IMR-90 (cell line): ENCODE measurements at regions not wholly inside any gene's neighbourhood (a gene's known extent, or its start where the extent isn't known, plus 50 kb on each side); places are given as distances from the start of the nearest gene placed in this dataset.

ENCODE experiments used
- ATAC-seq: fragments of 200-7000 bp; cut with Tn5 transposase; 2 replicates; pipeline ENCODE4 v1.9.1; 2020; ENCODE audit warnings: low read depth, mild to moderate bottlenecking, moderate library complexity
- BruUV-seq: library from RNA; stranded (reverse); fragments of 400-500 nt; replicated peaks from 2 replicates; lab custom pipeline; 2021; lab: Mats Ljungman, UMichigan
- CTCF ChIA-PET: fragments of 300-600 bp; formaldehyde crosslinking; extraction: SDS; loops from one replicate; lab custom pipeline; 2021; ENCODE audit warnings: antibody characterized with exemption; lab: Yijun Ruan, JAX
- POLR2A ChIA-PET: fragments of 300-600 bp; sonication (Branson Sonifier 250); formaldehyde crosslinking; loops from one replicate; lab custom pipeline; 2022; ENCODE audit warnings: antibody characterized with exemption; ENCODE audit not compliant: unreplicated experiment; lab: Charles Lee
- DNase-seq: peaks from one replicate; pipeline ENCODE4 v3.0.0; 2013
- H2AFZ ChIP-seq: replicated peaks from 2 replicates; pipeline ENCODE3; 2013; ENCODE audit warnings: low read length, mild to moderate bottlenecking; ENCODE audit not compliant: poor library complexity
- H2AK5ac ChIP-seq: 2 replicates; pipeline ENCODE4 v1.6.1; 2013; ENCODE audit warnings: low read depth, low read length, inconsistent platforms
- H2AK9ac ChIP-seq: replicated peaks from 2 replicates; pipeline ENCODE3; 2013; ENCODE audit warnings: mild to moderate bottlenecking, low read depth, low read length, moderate library complexity; ENCODE audit not compliant: poor library complexity
- H2BK120ac ChIP-seq: 2 replicates; pipeline ENCODE4 v1.6.1; 2013; ENCODE audit warnings: low read depth, low read length, inconsistent platforms
- H2BK15ac ChIP-seq: 3 replicates; pipeline ENCODE4 v1.6.1; 2013; ENCODE audit warnings: low read depth, low read length, inconsistent platforms
- H2BK20ac ChIP-seq: 2 replicates; pipeline ENCODE4 v1.6.1; 2013; ENCODE audit warnings: low read depth, mild to moderate bottlenecking, inconsistent platforms, low read length, moderate library complexity
- H2BK5ac ChIP-seq: 2 replicates; pipeline ENCODE4 v1.6.1; 2013; ENCODE audit warnings: mild to moderate bottlenecking, low read depth, low read length, inconsistent platforms; ENCODE audit not compliant: poor library complexity, severe bottlenecking
- H3K14ac ChIP-seq: replicated peaks from 2 replicates; pipeline ENCODE4 v1.6.1; 2013; ENCODE audit warnings: low read depth, low read length, inconsistent platforms
- H3K18ac ChIP-seq: 2 replicates; pipeline ENCODE4 v1.6.1; 2013; ENCODE audit warnings: low read depth, low read length, control low read depth
- H3K23ac ChIP-seq: 2 replicates; pipeline ENCODE4 v1.6.1; 2013; ENCODE audit warnings: low read depth, low read length, inconsistent platforms
- H3K27ac ChIP-seq: 2 replicates; pipeline ENCODE4 v1.5.1; 2013; ENCODE audit warnings: mild to moderate bottlenecking, control low read depth, low read length; ENCODE audit not compliant: insufficient read depth
- H3K27me3 ChIP-seq: 2 replicates; pipeline ENCODE4 v1.6.1; 2013; ENCODE audit warnings: low read length; ENCODE audit not compliant: control insufficient read depth, insufficient read depth
- H3K36me3 ChIP-seq: 2 replicates; pipeline ENCODE4 v1.6.1; 2013; ENCODE audit warnings: low read length, mixed read lengths; ENCODE audit not compliant: control insufficient read depth, insufficient read depth
- H3K4ac ChIP-seq: 2 replicates; pipeline ENCODE4 v1.6.1; 2013; ENCODE audit warnings: low read depth, low read length, inconsistent platforms
- H3K4me1 ChIP-seq: 2 replicates; pipeline ENCODE4 v1.6.1; 2013; ENCODE audit warnings: low read length, mixed read lengths; ENCODE audit not compliant: control insufficient read depth, insufficient read depth
- H3K4me2 ChIP-seq: 2 replicates; pipeline ENCODE4 v1.6.1; 2013; ENCODE audit warnings: low read depth, mild to moderate bottlenecking, control low read depth, low read length, moderate library complexity
- H3K4me3 ChIP-seq: 2 replicates; pipeline ENCODE4 v1.5.1; 2013; ENCODE audit warnings: low read depth, mild to moderate bottlenecking, control low read depth, low read length, moderate library complexity; ENCODE audit not compliant: insufficient read depth
- H3K56ac ChIP-seq: 2 replicates; pipeline ENCODE4 v1.6.1; 2013; ENCODE audit warnings: low read length, inconsistent platforms; ENCODE audit not compliant: insufficient read depth; ENCODE audit errors: extremely low read depth
- H3K79me1 ChIP-seq, 2 experiments: 2 replicates each; pipeline ENCODE4 v1.6.1; 2013; ENCODE audit warnings: low read length in 2 of 2, inconsistent platforms in 1 of 2, low read depth in 1 of 2
- H3K9ac ChIP-seq: 2 replicates; pipeline ENCODE4 v1.6.1; 2013; ENCODE audit warnings: low read depth, low read length, control low read depth
- H3K9me1 ChIP-seq: 2 replicates; pipeline ENCODE4 v1.6.1; 2013; ENCODE audit warnings: low read length, inconsistent platforms; ENCODE audit not compliant: insufficient read depth
- H3K9me3 ChIP-seq: 2 replicates; pipeline ENCODE4 v1.6.1; 2013; ENCODE audit warnings: low read length; ENCODE audit not compliant: control insufficient read depth, insufficient read depth
- H4K20me1 ChIP-seq: 2 replicates; pipeline ENCODE4 v1.6.1; 2013; ENCODE audit warnings: low read length, inconsistent platforms; ENCODE audit not compliant: insufficient read depth
- H4K5ac ChIP-seq: 2 replicates; pipeline ENCODE4 v1.6.1; 2013; ENCODE audit warnings: mild to moderate bottlenecking, low read depth, low read length, control low read depth
- H4K8ac ChIP-seq, 2 experiments: 2 replicates each; pipeline ENCODE4 v1.6.1; 2013; ENCODE audit warnings: low read depth in 2 of 2, low read length in 2 of 2, control low read depth in 1 of 2, inconsistent platforms in 1 of 2
- H4K91ac ChIP-seq: 2 replicates; pipeline ENCODE4 v1.6.1; 2013; ENCODE audit warnings: low read depth, low read length, inconsistent platforms; ENCODE audit not compliant: insufficient read depth
- BHLHE40 ChIP-seq: fragments of 150-350 bp; IDR thresholded peaks from 2 replicates; pipeline ENCODE4 v1.6.1; 2016; ENCODE audit warnings: mild to moderate bottlenecking, low read depth, low read length
- CTCF ChIP-seq: conservative IDR thresholded peaks from 2 replicates; pipeline ENCODE4 v1.5.1; 2012; ENCODE audit warnings: mild to moderate bottlenecking, low read depth, low read length, improper control_type of control experiment
- MAFK ChIP-seq: IDR thresholded peaks from 2 replicates; pipeline ENCODE4 v1.6.1; 2012; ENCODE audit warnings: low read depth, low read length, improper control_type of control experiment
- MAZ ChIP-seq: IDR thresholded peaks from 2 replicates; pipeline ENCODE4 v1.6.1; 2012; ENCODE audit warnings: low read depth, mild to moderate bottlenecking, low read length, improper control_type of control experiment, moderate library complexity, borderline replicate concordance
- MXI1 ChIP-seq: IDR thresholded peaks from 2 replicates; pipeline ENCODE4 v1.6.1; 2012; ENCODE audit warnings: low read depth, mild to moderate bottlenecking, low read length, moderate library complexity, borderline replicate concordance
- NFE2L2 ChIP-seq: fragments of 150-350 bp; IDR thresholded peaks from 2 replicates; pipeline ENCODE4 v1.6.1; 2016; ENCODE audit warnings: low read depth, mild to moderate bottlenecking, low read length
- POLR2A ChIP-seq: IDR thresholded peaks from 2 replicates; pipeline ENCODE4 v1.6.1; 2012; ENCODE audit warnings: mild to moderate bottlenecking, low read depth, low read length
- RFX5 ChIP-seq: IDR thresholded peaks from 2 replicates; pipeline ENCODE4 v1.8.0; 2012; ENCODE audit warnings: low read depth, mild to moderate bottlenecking, low read length, moderate library complexity
- USF2 ChIP-seq: fragments of 150-350 bp; IDR thresholded peaks from 2 replicates; pipeline ENCODE4 v1.6.1; 2017; ENCODE audit warnings: mild to moderate bottlenecking, antibody characterized with exemption, low read length, low read depth
- WGBS, 2 experiments: methylation state at CpG; one replicate each; pipeline versions ENCODE4 v1.1.5 to v1.1.7; 2013; ENCODE audit warnings: missing lambda C conversion rate in 2 of 2; ENCODE audit not compliant: insufficient read length in 1 of 2; ENCODE audit errors: extremely low coverage in 2 of 2; 5-methylcytosine and 5-hydroxymethylcytosine counted together
- dilution Hi-C: fragments of 300-500 bp; cut with HindIII; formaldehyde crosslinking; loops from one replicate; pipeline ENCODE4 v1.14.3; 2018; ENCODE audit warnings: low sequenced_read_pairs; ENCODE audit not compliant: unreplicated experiment
- in situ Hi-C: fragments of 300-500 bp; cut with MboI; formaldehyde crosslinking; loops from 3 replicates; pipeline ENCODE4 v1.14.3; 2019; ENCODE audit warnings: low sequenced_read_pairs, inconsistent platforms, mixed read lengths
- intact Hi-C: fragments of 100-400 bp; cut with micrococcal nuclease; formaldehyde crosslinking; loops from 2 replicates; pipeline ENCODE4 v1.10.0; 2022

- Histone ChIP-seq H3K9ac (no peak overlapping the region), H2AFZ (no peak overlapping the region), H3K9me1 (peaks cover 3% of the 10 kb centered on the region; the same call in 1 of the 2 replicates), H3K56ac (no peak overlapping the region), H3K79me1 (no peaks in the 10 kb centered on the region), H3K27me3 (peaks cover 19% of the 10 kb centered on the region), H3K4me2 (no peak overlapping the region), H3K27ac (no peak overlapping the region), H2AK9ac (no peak overlapping the region), H3K36me3 (no peaks in the 10 kb centered on the region), H3K4me1 (peaks cover 4% of the 10 kb centered on the region; the same call in 1 of the 2 replicates), H2BK15ac (no peak overlapping the region), H4K91ac (no peak overlapping the region), H2BK120ac (no peak overlapping the region), H4K8ac (no peak overlapping the region), H3K14ac (no peak overlapping the region), H2BK5ac (no peak overlapping the region), H4K5ac (no peak overlapping the region), H3K9me3 (peaks cover 3% of the 10 kb centered on the region; the same call in 1 of the 2 replicates), H2BK20ac (no peak overlapping the region), H3K18ac (no peak overlapping the region), H3K4me3 (no peak overlapping the region), H2AK5ac (no peak overlapping the region), H4K20me1 (no peaks in the 10 kb centered on the region), H3K23ac (no peak overlapping the region), H3K4ac (no peak overlapping the region)
- no peak for ATAC-seq
- in situ Hi-C loops, result no loop called here
- TF ChIP-seq BHLHE40 (no peak), MAZ (no peak), CTCF (no peak), MXI1 (no peak), USF2 (no peak), RFX5 (no peak), NFE2L2 (no peak), MAFK (no peak), POLR2A (no peak)
- ChIA-PET CTCF (no interaction called here), POLR2A (no interaction called here)
- BruUV-seq, result no TSS peak
- intact Hi-C loops, result no loop called here
- no CpG with 5 or more reads among the region's 1 CpG for WGBS, 2 experiments
- DNase-seq, result no peak
- dilution Hi-C loops, result no loop called here
Measured at GRCh38 chr2:128455721-128456050, 137.0 kb upstream of the HS6ST1 start.
